Body of pancreas (tissue), 4 donors: ENCODE measurements at regions not wholly inside any gene's neighbourhood (a gene's known extent, or its start where the extent isn't known, plus 50 kb on each side); places are given as distances from the start of the nearest gene placed in this dataset.

Experiments
- ATAC-seq: fragments of 150-250 bp; one replicate; pipeline ENCODE4 v1.9.1; 2016
- DNase-seq, 4 donors: peaks; one replicate each; pipeline ENCODE4 v3.0.0-alpha.2; 2019
- H3K27ac ChIP-seq, 4 donors: fragments of 200-600 bp; sonication (generic); 1 replicate in 3 of 4; 2 replicates in 1 of 4; pipeline versions ENCODE4 v1.5.1 to v1.6.1; 2016 to 2019; ENCODE audit warnings: mild to moderate bottlenecking in 1 of 4, mixed read lengths in 1 of 4, moderate library complexity in 1 of 4
- H3K27me3 ChIP-seq, 2 donors: fragments of 200-600 bp; sonication (generic); one replicate each; pipeline ENCODE4 v1.6.0; 2016; ENCODE audit warnings: mild to moderate bottlenecking in 1 of 2
- H3K36me3 ChIP-seq, 2 donors: fragments of 200-600 bp; sonication (generic); replicated peaks in 1 of 2; 2 replicates each; pipeline ENCODE4 v1.5.1; 2016; ENCODE audit warnings: low read depth in 2 of 2; ENCODE audit not compliant: insufficient read depth in 1 of 2
- H3K4me1 ChIP-seq: fragments of 200-600 bp; sonication (generic); one replicate; pipeline ENCODE4 v1.6.0; 2016
- H3K4me3 ChIP-seq, 2 donors: fragments of 200-600 bp; sonication (generic); 1 replicate in 1 of 2; 2 replicates in 1 of 2; pipeline ENCODE4 v1.5.1; 2016 to 2019
- H3K9me3 ChIP-seq, 3 donors: fragments of 200-600 bp; sonication (generic); 1 replicate in 2 of 3; 2 replicates in 1 of 3; pipeline ENCODE4 v1.5.1; 2016
- CTCF ChIP-seq, 7 experiments: fragments of 450-650 bp in 4 of 7; fragments of 200-600 bp in 3 of 7; sonication (generic) in 3 of 7; IDR thresholded peaks; one replicate each; pipeline ENCODE4 v1.5.1; 2016 to 2019; ENCODE audit warnings: antibody characterized with exemption in 7 of 7
- POLR2A ChIP-seq, 3 donors: fragments of 450-650 bp; IDR thresholded peaks; one replicate each; pipeline ENCODE4 v1.6.1; 2016; ENCODE audit warnings: antibody characterized with exemption in 3 of 3, mild to moderate bottlenecking in 2 of 3
- WGBS, 2 donors: methylation state at CpG; one replicate each; pipeline ENCODE4 v1.1.5; 2017; 5-methylcytosine and 5-hydroxymethylcytosine counted together
- intact Hi-C: fragments of 100-400 bp; cut with DNase I; formaldehyde crosslinking; loops from one replicate; pipeline ENCODE4 v1.15.1; 2023

- TF ChIP-seq POLR2A (IDR thresholded peaks at IDR 0.05) = no peak
- no peak for TF ChIP-seq CTCF (IDR thresholded peaks at IDR 0.05)
- intact Hi-C loops = no loop called here
- ATAC-seq = no peak
- Histone ChIP-seq H3K36me3 (no peaks in the 10 kb centered on the region), H3K4me3 (no peak overlapping the region), H3K4me1 (peaks cover 7% of the 10 kb centered on the region), H3K27me3 (no peaks in the 10 kb centered on the region), H3K9me3 (no peaks in the 10 kb centered on the region), H3K27ac (no peak overlapping the region)
- no peak for DNase-seq
- WGBS, 2 donors = 60 to 63% methylated on average over 5 of the region's 5 CpGs
Measured at GRCh38 chr6:132961610-132962009, 147.2 kb downstream of the RPS12 start.

GRCh38 chr6:132962936-132963868, 148.8 kb downstream of the RPS12 start:
- no peaks in the 10 kb centered on the region for H3K27me3 ChIP-seq
- intact Hi-C loops = no loop called here
- H3K36me3 ChIP-seq = no peaks in the 10 kb centered on the region
- peak; percentile 32 to 60 (median 56) for TF ChIP-seq CTCF (IDR thresholded peaks at IDR 0.05)
- no peak for TF ChIP-seq POLR2A (IDR thresholded peaks at IDR 0.05)
- H3K27ac ChIP-seq = peak overlapping the region in 1 of 4 donors; percentile 38
- H3K4me3 ChIP-seq = no peak overlapping the region
- no peaks in the 10 kb centered on the region for H3K9me3 ChIP-seq
- ATAC-seq (peak; percentile 80), DNase-seq (peak; percentile 59 to 82 (median 70))
- H3K4me1 ChIP-seq = peaks cover 7% of the 10 kb centered on the region
- WGBS, 2 donors = 55 to 59% methylated on average over 7 of the region's 7 CpGs

GRCh38 chr6:132964101-132964867, 149.9 kb downstream of the RPS12 start:
- WGBS, 2 donors = 21 to 30% methylated on average over 4 of the region's 4 CpGs
- intact Hi-C loops = no loop called here
- Histone ChIP-seq H3K4me3 (no peak overlapping the region), H3K4me1 (peaks cover 7% of the 10 kb centered on the region), H3K27ac (peak overlapping the region in 2 of 4 donors; percentile 3 to 41), H3K9me3 (no peaks in the 10 kb centered on the region), H3K27me3 (no peaks in the 10 kb centered on the region), H3K36me3 (no peaks in the 10 kb centered on the region)
- TF ChIP-seq POLR2A (IDR thresholded peaks at IDR 0.05) (no peak), CTCF (IDR thresholded peaks at IDR 0.05) (no peak)
- ATAC-seq (peak; percentile 80), DNase-seq (peak in 1 of 4 donors; percentile 50)

- H3K4me1 ChIP-seq = peaks cover 7% of the 10 kb centered on the region
- H3K4me3 ChIP-seq = no peak overlapping the region
- H3K27ac ChIP-seq = peak overlapping the region in 2 of 4 donors; percentile 3 to 41
- ATAC-seq (no peak), DNase-seq (no peak)
- H3K27me3 ChIP-seq = no peaks in the 10 kb centered on the region
- intact Hi-C loops = no loop called here
- WGBS, 2 donors = 36 to 49% methylated on average over 2 of the region's 2 CpGs
- H3K9me3 ChIP-seq = no peaks in the 10 kb centered on the region
- no peak for TF ChIP-seq POLR2A (IDR thresholded peaks at IDR 0.05)
- no peak for TF ChIP-seq CTCF (IDR thresholded peaks at IDR 0.05)
- H3K36me3 ChIP-seq = no peaks in the 10 kb centered on the region
Measured at GRCh38 chr6:132964868-132965382, 150.6 kb downstream of the RPS12 start.
